Gastrocnemius medialis (tissue), 4 donors: ENCODE measurements at regions not wholly inside any gene's neighbourhood (a gene's known extent, or its start where the extent isn't known, plus 50 kb on each side); places are given as distances from the start of the nearest gene placed in this dataset.

ENCODE experiments used
- CTCF ChIP-seq, 5 experiments: fragments of 450-650 bp in 3 of 5; fragments of 200-600 bp in 2 of 5; sonication (generic) in 2 of 5; IDR thresholded peaks in 4 of 5; conservative IDR thresholded peaks in 1 of 5; 1 replicate in 4 of 5; 2 replicates in 1 of 5; pipeline ENCODE4 v1.5.1; 2016 to 2019; ENCODE audit warnings: antibody characterized with exemption in 5 of 5, mild to moderate bottlenecking in 3 of 5, moderate library complexity in 3 of 5
- POLR2A ChIP-seq, 2 donors: fragments of 450-650 bp; IDR thresholded peaks; one replicate each; pipeline ENCODE4 v1.6.1; 2017; ENCODE audit warnings: antibody characterized with exemption in 2 of 2, mild to moderate bottlenecking in 2 of 2, moderate library complexity in 2 of 2

DNA sequence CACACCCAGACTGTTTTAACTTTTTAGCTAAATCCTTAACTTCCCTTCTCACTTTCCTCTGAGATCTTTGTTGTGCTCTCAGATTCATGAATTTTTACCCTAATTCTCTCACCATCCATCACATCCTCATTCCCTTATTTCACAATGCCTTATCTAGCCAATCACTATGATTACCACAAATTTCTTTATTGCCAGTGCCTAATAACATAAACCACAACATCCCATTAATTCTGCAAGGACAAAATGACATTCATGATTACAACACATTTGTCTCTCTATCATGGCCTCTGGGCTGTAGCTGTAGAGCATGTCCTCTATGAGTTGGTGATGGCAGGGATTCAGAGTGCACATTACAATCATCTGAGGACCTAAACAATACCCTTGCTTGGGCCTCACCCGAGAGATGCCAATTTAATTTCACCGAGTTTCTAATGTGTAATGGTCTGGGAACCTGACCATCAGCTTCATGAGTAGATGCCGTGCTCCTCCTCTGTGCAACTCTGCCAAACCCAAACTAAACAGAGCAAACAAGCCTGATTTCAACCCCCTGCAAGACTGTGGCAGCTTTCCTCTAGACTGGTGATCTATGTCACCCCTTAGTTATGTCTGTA, 99.3 kb downstream of the SPTSSA start:
- no peak for TF ChIP-seq CTCF (IDR thresholded peaks at IDR 0.05 in 4 of 5, conservative IDR thresholded peaks at IDR 0.05 in 1 of 5)
- no peak for TF ChIP-seq POLR2A (IDR thresholded peaks at IDR 0.05)
